NCI-H2081 (cell line): ENCODE measurements at regions not wholly inside any gene's neighbourhood (a gene's known extent, or its start where the extent isn't known, plus 50 kb on each side); places are given as distances from the start of the nearest gene placed in this dataset.
"Not testable (repeated sequence)": the region's sequence is repeated elsewhere in the genome, so short reads cannot be mapped to it uniquely, and the experiment has no call there.

Source experiments
- DNase-seq, 2 experiments: peaks; one replicate each; lab custom pipeline; 2025; lab: John Stamatoyannopoulos, UW

GRCh38 chr6:67878216-67878615 lies 756.9 kb upstream of the ADGRB3 start:
- DNase-seq = not testable (repeated sequence)

GRCh38 chr6:67877288-67877687 lies 757.8 kb upstream of the ADGRB3 start:
- DNase-seq = no peak

- DNase-seq = no peak
Observed at GRCh38 chr6:67875877-67876383, 759.2 kb upstream of the ADGRB3 start.

- no peak for DNase-seq
Observed at GRCh38 chr6:67870321-67870720, 764.8 kb upstream of the ADGRB3 start.

GRCh38 chr6:67863346-67863745 lies 771.7 kb upstream of the ADGRB3 start:
- peak in 1 of 2 experiments; percentile 1 for DNase-seq

GRCh38 chr6:67854098-67854497 lies 781.0 kb upstream of the ADGRB3 start:
- DNase-seq = no peak

- DNase-seq = no peak
Observed at GRCh38 chr6:67839818-67840217, 795.3 kb upstream of the ADGRB3 start.

GRCh38 chr6:67825201-67825895 lies 809.7 kb upstream of the ADGRB3 start:
- no peak for DNase-seq

- DNase-seq = no peak
Observed at GRCh38 chr6:67818322-67818721, 816.8 kb upstream of the ADGRB3 start.

GRCh38 chr6:67815623-67816022 lies 819.5 kb upstream of the ADGRB3 start:
- DNase-seq = no peak

- DNase-seq = no peak
Observed at GRCh38 chr6:67814262-67814661, 820.8 kb upstream of the ADGRB3 start.

- no peak for DNase-seq
Observed at GRCh38 chr6:67812693-67813092, 822.4 kb upstream of the ADGRB3 start.

- DNase-seq = no peak
Observed at GRCh38 chr6:67812125-67812524, 823.0 kb upstream of the ADGRB3 start.

GRCh38 chr6:67811239-67812037 lies 823.6 kb upstream of the ADGRB3 start:
- DNase-seq = no peak

- not testable (repeated sequence) for DNase-seq
Observed at GRCh38 chr6:67804808-67805207, 830.3 kb upstream of the ADGRB3 start.

- DNase-seq = no peak
Observed at GRCh38 chr6:67802771-67803170, 832.3 kb upstream of the ADGRB3 start.

GRCh38 chr6:67792996-67793395 lies 842.1 kb upstream of the ADGRB3 start:
- DNase-seq = no peak

GRCh38 chr6:67790569-67790968 lies 844.5 kb upstream of the ADGRB3 start:
- DNase-seq = no peak

GRCh38 chr6:67787119-67787518 lies 848.0 kb upstream of the ADGRB3 start:
- not testable (repeated sequence) for DNase-seq

- DNase-seq = no peak
Observed at GRCh38 chr6:67779876-67780275, 855.2 kb upstream of the ADGRB3 start.

- DNase-seq = no peak
Observed at GRCh38 chr6:67775333-67775732, 859.7 kb upstream of the ADGRB3 start.

GRCh38 chr6:67768972-67769371 lies 866.1 kb upstream of the ADGRB3 start:
- no peak for DNase-seq
